ENCODE measurements at regions not wholly inside any gene's neighbourhood (a gene's known extent, or its start where the extent isn't known, plus 50 kb on each side); places are given as distances from the start of the nearest gene placed in this dataset.

- TF ChIP-seq CTCF (IDR thresholded peaks at IDR 0.05), result no peak
- no peak for TF ChIP-seq POLR2A (IDR thresholded peaks at IDR 0.05)
These were observed 266.2 kb upstream of the LDB2 start for GRCh38 chr4:17164666-17165065.

All from body of pancreas (tissue), 4 donors.